ENCODE measurements at regions not wholly inside any gene's neighbourhood (a gene's known extent, or its start where the extent isn't known, plus 50 kb on each side); places are given as distances from the start of the nearest gene placed in this dataset.

GRCh38 chr10:58894929-58895328 is 281.5 kb upstream of the PHYHIPL start:
- no peak for TF ChIP-seq CTCF (IDR thresholded peaks at IDR 0.05)
- no peak for TF ChIP-seq EZH2 (IDR thresholded peaks at IDR 0.05; ENCODE audit: borderline replicate concordance, insufficient read depth, low read depth, low read length, poor library complexity, severe bottlenecking)

Measured in B cell (primary cell).